Fibroblast of skin of right biceps (primary cell): ENCODE measurements at regions not wholly inside any gene's neighbourhood (a gene's known extent, or its start where the extent isn't known, plus 50 kb on each side); places are given as distances from the start of the nearest gene placed in this dataset.
"Not testable (repeated sequence)": the region's sequence is repeated elsewhere in the genome, so short reads cannot be mapped to it uniquely, and the experiment has no call there.

Source experiments
- DNase-seq: peaks from one replicate; pipeline ENCODE4 v3.0.0-alpha.2; 2013

DNA sequence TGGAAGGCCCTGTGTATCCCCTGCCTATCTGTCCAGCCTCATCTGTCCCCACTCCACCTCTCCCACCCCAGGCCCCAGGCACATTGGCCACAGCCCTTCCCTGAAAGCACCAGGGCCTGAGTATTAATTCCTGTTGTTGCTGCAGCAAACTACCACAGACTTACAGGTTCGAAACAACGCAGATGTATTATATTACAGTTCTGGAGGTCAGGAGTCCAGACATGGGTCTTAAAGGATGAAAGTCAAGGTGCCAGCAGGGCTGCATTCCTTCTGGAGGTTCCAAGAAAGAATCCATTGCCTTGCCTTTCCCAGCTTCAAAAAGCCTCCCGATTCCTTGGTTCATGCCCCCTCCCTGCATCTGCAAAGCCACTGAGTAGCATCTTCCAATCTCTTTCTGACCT lies 78.7 kb upstream of the LAPTM4A start:
- DNase-seq: no peak

DNA sequence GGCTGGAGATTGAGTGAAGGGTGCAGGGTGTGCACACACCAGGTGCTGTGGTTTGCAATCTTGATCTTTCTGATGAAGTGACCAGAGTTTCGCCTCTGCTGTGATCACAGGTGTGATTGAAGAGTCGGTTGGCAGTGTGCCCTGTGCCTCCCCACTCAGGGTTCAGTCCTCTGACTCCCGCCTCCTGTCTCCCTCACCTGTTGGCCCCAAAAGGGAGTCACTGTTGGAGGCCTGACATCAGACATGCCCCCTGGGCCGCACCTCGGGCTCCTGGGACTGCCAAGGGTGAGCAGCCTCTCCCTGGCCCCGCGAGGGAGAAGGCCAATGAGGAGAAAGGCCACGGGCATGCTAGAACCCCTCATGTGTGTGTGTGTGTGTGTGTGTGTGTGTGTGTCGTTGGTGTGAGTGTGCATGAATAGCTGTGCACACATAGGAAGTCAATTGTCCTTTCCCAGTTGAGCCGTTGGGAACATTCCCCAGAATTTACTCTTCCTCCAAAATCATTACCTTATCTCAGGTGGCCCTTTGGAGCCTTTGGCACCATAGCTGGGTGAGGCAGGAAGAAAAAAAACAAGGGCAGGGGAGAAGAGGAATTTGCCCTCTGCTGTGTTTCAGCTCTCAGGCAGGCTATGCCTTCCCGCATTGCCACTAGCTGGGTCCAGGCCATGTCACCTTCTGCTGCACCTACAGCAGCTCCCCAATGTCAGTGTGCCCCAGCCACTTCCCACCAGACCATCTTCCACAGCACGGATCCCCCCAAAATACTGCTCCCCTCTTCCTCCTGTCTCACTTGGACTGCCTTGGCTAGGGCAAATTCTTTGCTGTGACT lies 78.1 kb upstream of the LAPTM4A start:
- no peak for DNase-seq

DNA sequence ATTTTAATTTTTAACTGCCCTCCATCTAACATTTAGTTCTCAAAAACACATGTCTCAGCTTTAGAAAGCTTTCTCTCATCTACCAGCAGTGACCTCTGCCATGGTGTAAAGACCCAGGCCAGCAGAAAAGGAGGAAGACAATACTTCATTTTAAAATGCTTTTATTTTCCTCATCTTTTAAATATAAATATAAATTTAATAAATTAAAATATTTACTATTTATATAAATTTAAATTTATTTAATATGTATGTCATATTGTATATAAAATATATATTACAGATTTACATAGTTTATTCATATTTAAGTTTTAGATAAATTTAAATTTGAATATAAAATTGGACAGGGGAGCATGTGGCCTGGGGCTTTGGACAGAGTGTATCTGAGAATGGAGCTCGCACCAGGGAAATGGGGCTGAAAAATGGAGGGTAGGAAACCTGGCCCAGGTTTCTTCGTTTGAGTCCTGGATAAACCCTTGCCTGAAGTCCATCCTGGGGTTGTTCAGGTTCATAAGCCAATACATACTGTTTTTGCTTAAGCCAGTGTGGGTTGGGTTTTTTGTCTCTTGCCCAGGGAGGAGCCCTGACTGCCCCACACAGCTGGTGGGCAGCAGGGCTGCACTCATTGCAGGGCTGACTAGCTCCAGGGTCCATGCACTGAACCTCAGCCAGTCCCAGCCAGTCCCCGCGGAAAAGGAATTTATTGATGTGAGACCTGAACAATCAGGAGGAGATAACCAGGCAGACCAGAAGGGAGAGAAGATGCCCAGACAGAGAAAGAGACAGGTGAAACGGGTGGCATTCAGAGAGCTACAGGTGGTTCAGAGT lies 77.3 kb upstream of the LAPTM4A start:
- DNase-seq: no peak

DNA sequence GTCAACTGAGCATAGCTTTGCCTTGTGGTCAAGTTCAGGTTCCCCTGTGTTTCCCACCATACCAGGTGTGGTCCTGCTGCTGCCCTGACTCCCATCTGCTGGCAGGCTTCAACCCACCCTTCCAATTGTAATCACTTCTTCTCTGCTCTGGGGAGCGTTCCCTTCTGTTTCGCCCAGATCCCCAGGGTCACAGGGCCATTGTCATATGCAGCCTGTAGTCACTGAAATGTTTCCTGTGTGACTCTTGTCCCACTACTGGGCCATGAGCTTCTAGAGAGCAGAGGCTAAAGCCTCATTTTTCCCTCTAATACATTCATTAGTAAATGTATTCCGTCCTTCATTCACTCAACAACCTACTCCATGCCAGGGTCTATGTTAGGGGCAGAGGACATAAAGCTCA lies 75.0 kb upstream of the LAPTM4A start:
- DNase-seq: no peak

DNA sequence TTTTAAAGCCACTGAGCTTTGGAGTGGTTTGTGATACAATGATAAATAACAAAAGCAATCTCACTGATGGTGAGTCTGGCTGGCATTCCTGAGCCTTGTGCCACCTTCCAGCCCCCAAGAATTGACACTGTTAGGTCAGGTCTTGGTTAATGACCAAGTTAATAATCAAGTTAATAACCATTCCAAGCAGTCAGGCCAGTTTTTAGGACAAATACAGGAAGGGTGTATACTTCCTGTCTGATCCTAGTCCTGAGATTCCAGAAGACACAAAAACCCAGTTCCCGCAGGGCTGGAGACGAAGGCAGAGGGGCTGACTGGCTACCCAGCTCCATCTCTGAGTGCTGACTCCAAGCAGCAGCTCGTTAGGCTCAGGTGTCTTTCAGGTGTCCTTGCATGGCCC lies 74.6 kb upstream of the LAPTM4A start:
- no peak for DNase-seq

DNA sequence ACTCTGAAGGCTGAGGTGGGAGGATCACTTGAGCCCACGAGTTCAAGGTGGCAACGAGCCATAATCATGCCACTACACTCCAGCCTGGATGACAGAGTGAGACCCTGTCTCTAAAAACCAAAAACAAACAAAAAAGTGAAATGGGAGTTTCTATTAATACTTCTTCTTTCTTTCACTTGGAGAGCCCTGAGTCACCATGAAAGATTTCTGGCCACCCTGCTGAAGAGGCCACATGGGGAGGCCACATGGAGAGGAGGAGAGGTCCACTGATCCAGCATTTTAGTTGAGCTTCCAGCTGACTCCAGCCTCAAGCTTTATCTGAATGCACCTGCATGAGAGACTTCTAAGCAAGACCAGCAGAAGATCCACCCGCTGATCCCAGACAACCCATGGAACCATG lies 74.2 kb upstream of the LAPTM4A start:
- peak; percentile 36 for DNase-seq

DNA sequence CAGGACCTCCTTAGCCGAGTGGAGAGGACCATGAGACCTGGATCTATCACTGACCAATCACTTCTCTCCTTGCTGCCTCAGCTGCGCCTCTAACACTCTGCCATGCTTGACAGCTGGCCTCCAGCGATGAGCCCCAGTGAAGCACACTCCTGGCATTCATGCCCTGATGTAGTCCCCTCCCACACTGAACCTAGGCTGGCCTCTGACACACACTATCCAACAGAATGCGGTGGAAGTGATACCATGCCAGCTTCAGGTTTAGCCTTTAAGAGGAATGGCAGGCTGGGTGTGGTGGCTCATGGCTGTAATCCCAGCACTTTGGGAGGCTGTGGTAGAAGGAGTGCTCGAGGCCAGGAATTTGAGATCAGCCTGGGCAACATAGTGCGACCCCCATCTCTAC lies 73.7 kb upstream of the LAPTM4A start:
- no peak for DNase-seq

GRCh38 chr2:20123871-20124594 lies 72.6 kb upstream of the LAPTM4A start:
- no peak for DNase-seq

DNA sequence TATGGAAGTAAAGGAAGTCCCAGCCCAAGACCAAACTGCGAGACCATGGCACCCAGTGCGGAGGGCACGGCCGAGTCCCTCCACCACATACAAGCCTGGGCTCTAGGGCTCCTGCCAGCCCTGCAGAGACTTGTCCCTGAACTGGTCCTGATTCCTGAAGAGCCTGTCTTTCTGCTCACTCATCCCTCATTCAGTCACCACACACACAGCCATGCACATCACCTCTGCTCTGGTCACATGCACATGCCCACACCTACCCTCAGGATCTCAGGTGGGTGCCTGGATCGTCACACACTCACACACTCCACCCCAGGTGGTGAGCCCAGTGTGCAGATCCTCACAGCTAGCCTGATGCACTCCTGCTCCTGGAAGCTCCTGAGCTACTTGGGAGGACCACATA lies 71.4 kb upstream of the LAPTM4A start:
- no peak for DNase-seq

DNA sequence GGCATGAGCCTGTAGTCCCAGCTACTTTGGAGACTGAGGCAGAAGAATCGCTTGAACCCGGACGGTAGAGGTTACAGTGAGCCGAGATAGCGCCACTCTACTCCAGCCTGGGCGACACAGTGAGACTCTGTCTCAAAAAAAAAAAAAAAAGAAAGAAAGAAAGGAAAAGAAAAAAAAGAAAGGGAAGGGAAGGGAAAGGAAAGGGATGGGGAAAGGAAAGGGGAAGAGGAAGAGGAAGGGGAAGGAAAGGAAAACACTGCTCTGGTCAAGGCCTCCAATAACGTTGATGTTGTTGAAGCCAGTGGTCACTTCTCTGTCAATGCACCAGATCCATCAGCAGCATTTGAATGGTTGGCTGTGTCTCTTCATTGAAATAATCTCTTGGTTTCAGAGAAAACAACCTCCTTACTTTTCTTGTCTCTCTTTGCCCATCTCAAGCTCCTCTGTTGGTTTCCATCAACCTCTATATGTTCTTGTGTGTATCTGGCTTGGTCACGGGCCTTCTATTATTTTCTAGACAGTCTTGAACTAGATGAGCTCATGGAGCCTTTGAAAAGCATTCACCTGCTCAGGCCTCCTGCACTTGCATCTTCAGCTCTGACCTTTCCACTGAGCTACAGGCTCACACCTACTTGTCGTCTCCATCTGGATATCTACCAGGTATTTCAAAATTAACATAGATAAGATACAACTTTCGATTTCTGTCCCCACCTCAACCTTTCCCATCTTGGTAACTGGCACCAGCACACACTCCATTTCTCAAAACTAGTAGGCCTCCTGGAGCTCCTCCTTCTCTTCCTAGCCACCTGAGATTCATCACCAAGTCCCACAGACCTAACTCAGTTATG lies 69.4 kb upstream of the LAPTM4A start:
- no peak for DNase-seq

DNA sequence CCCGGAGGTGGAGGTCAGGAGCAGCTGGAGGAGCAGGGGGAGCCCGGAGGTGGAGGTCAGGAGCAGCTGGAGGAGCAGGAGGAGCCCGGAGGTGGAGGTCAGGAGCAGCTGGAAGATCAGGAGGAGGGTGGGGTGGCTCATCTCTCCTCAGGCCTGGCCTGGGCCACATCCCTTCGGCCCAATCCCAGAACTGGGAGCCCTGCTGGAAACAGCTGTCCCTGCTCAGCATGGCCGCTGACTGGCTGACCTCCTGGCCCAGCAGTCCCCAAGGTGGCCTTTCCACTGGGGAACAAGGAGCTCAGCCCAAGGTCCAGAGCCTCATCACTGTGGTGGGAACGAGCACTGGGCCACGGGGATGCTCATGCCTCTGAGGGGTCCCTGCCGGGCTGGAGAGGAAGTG lies 66.6 kb upstream of the LAPTM4A start:
- DNase-seq: no peak

DNA sequence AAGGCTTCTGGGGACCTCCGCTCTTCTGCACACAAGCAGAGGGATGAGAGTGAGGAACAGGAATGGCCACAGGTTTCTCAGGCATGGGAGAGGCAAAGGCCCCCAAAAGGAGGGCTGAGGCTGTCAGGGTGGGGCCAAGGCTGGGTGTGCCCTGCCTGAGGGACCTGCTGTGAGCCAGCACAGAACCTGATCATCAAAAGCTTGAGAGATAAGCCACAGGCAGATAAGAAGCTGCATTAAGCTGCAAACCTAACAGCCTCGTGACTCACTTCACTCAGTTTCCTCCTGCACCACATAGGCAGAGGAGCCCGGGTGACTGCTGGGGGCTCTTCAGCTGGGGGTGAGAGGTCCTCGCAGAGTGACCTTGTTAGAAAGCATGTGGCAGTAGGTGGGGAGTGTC lies 64.5 kb upstream of the LAPTM4A start:
- DNase-seq: no peak

DNA sequence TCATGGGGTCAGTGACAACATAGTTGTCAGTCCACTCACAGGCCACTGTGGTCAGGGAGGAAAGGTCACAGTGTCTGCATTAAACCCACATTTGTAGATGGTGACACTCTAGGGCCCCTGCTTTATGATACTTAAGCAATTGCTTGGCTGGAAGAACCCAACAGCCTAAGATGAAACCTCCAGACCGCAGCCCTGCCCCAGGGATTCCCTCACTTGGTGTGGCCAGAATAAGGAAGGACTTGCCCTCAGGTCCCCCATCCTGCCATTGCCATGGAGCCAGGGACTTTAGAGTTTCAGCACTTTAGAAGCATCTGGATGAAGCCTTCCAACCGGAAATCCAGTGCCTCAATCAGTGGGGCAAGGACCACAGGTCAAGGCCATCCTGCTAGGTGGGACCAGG lies 63.9 kb upstream of the LAPTM4A start:
- DNase-seq: no peak

GRCh38 chr2:20113986-20114938 lies 62.8 kb upstream of the LAPTM4A start:
- DNase-seq: no peak

DNA sequence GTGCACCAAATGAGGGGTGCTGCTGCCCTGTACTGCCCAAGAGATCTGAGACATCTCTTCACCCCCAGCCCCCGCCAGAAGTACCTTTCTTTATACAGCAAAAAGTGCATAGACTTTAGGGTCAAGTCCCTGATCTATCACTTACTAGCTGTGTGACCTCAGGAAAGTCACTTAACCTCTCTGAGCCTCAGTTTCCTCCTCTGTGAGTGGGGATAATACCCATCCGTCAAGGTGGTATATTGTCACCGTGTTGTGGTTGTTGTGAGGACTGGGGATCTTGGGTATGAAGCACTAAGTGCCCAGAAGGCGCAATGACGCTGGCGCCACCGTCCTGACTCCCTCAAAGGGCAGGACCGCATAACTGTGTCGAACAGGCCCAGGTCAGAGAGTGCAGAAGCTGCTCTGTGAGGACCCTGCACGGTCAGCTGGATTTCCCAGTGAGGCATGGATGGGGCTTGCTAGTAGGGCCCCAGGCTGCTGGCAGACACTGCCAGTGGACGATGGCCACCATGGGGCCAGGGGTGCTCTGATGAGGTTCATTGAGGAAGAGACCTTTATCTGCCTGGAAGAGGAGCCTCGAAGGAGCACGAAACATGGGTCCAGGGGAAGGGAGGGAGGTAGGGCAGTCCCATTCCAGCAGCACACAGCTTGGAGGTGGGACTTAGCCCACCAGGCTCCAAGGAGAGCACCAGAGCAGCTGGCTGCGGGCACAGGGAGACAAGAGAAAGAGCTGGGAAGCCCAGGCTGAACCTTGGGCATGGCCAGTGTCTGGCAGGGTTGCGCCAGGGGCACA lies 61.8 kb upstream of the LAPTM4A start:
- no peak for DNase-seq

GRCh38 chr2:20112361-20112760 lies 60.9 kb upstream of the LAPTM4A start:
- DNase-seq: not testable (repeated sequence)

GRCh38 chr2:20111311-20112131 lies 60.1 kb upstream of the LAPTM4A start:
- DNase-seq: peak; percentile 36

DNA sequence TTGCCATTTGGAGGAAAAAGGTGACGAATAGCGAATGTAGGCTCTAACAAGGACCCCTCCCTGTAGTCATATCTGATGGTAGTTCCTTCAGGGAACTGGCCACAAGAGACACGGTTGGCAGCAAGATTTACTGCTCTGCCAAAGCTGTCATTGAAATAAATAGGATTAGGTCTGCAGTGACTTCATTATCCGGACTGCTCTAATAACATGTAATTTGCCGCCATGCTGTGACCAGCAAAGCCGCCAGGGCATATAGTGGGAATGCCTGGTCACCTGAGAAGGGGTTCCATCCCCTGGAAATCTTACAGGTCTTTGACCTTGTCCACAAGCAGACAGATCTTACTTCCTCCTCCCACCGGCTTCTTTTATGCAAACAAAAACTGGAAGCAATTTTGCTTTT lies 59.4 kb upstream of the LAPTM4A start:
- no peak for DNase-seq

GRCh38 chr2:20110383-20110782 lies 59.0 kb upstream of the LAPTM4A start:
- no peak for DNase-seq
